ENCODE measurements at regions not wholly inside any gene's neighbourhood (a gene's known extent, or its start where the extent isn't known, plus 50 kb on each side); places are given as distances from the start of the nearest gene placed in this dataset.

- TF ChIP-seq SREBF2 (IDR thresholded peaks at IDR 0.05), result no peak
These were observed 144.4 kb upstream of the GUCY1A1 start (continued) for GRCh38 chr4:155522201-155522600.

DNA sequence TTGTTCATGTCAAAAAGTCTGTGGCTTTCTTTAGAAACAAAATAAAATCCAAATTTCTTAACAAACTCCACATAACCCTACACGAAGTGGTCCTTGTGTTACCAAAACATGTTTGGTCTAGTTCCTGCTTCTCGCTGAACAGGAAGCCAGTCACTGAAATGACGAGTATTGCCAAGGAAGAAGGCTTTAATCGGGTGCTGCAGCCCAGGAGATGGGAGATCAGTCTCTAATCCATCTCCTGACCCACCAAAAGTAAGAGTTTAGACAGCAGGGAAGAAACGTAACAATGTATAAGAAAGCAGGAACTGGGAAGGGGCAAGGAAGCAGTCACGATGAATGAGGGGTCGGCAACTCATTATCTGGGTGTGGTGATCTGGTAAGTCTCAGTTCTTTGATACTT is 144.6 kb upstream of the MAP9 start:
- Histone ChIP-seq H3K27ac (no peak overlapping the region), H3K9me3 (no peaks in the 10 kb centered on the region), H3K4me2 (no peak overlapping the region), H3K4me1 (no peaks in the 10 kb centered on the region), H3K4me3 (no peak overlapping the region)
- TF ChIP-seq POLR2AphosphoS2 (conservative IDR thresholded peaks at IDR 0.05; ENCODE audit: low read length), result no peak
- TF ChIP-seq MAZ (IDR thresholded peaks at IDR 0.05; ENCODE audit: borderline replicate concordance, low read depth, low read length), result no peak
- no peak for TF ChIP-seq MAFK (IDR thresholded peaks at IDR 0.05; ENCODE audit: partially characterized antibody)
- TF ChIP-seq ZSCAN20 (CRISPR knock-in tag; IDR thresholded peaks at IDR 0.05), result no peak
- TF ChIP-seq, protein P1, sequence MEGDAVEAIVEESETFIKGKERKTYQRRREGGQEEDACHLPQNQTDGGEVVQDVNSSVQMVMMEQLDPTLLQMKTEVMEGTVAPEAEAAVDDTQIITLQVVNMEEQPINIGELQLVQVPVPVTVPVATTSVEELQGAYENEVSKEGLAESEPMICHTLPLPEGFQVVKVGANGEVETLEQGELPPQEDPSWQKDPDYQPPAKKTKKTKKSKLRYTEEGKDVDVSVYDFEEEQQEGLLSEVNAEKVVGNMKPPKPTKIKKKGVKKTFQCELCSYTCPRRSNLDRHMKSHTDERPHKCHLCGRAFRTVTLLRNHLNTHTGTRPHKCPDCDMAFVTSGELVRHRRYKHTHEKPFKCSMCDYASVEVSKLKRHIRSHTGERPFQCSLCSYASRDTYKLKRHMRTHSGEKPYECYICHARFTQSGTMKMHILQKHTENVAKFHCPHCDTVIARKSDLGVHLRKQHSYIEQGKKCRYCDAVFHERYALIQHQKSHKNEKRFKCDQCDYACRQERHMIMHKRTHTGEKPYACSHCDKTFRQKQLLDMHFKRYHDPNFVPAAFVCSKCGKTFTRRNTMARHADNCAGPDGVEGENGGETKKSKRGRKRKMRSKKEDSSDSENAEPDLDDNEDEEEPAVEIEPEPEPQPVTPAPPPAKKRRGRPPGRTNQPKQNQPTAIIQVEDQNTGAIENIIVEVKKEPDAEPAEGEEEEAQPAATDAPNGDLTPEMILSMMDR (IDR thresholded peaks at IDR 0.05), result no peak
- no peak for TF ChIP-seq HOXB13 (CRISPR knock-in tag; IDR thresholded peaks at IDR 0.05; ENCODE audit: low read depth)
- ATAC-seq (no peak), DNase-seq (ENCODE audit: low read depth in 1 of 2, low spot score in 1 of 2) (no peak), FAIRE-seq (no peak)
- POLR2A ChIA-PET, result no interaction called here
- CTCF ChIA-PET, result no interaction called here
- 15% methylated on average over 7 of the region's 7 CpGs for WGBS (ENCODE audit: missing lambda C conversion rate)

DNA sequence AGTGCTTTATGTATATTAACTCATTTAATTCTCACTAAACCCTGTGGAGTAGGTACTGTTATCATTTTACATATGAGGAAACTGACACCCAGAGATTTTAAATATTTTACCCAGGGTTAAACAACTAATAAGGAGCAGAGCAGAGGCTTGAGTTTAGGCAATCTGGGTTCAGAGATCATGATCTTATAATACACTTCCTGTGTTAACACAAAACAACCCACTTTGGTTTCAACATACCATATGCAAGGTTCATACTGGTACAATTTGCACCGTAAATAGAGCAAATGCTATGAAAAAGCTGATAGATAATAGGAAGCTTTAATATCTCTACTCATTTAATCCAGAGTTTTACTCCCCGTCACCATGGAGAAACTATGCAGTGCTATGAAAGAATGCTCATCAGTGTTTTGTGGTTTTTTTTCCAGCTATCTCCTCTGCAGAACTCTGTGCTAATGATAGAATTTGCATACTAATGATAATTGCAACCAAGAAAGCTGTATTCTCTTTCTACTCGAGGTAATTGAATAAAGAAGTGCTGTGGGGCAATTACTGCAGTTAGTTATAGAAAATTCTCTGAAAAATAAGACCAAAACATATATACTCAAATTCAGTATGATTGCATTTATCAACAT is 138.8 kb upstream of the MAP9 start:
- CTCF ChIA-PET, result no interaction called here

More for the DNA sequence above, 138.8 kb upstream of the MAP9 start:
- 14% methylated on average over 3 of the region's 3 CpGs for WGBS (ENCODE audit: missing lambda C conversion rate)
- DNase-seq (ENCODE audit: low read depth in 1 of 2, low spot score in 1 of 2), result no peak
- Histone ChIP-seq H3K9me3 (no peaks in the 10 kb centered on the region), H3K4me3 (no peak overlapping the region), H3K27ac (no peak overlapping the region), H3K4me1 (no peaks in the 10 kb centered on the region), H3K4me2 (no peak overlapping the region)
- POLR2A ChIA-PET, result no interaction called here
- no peak for ATAC-seq
- TF ChIP-seq RNF2 (IDR thresholded peaks at IDR 0.05; ENCODE audit: borderline replicate concordance, low read depth) (no peak), MAZ (IDR thresholded peaks at IDR 0.05; ENCODE audit: borderline replicate concordance, low read depth, low read length) (no peak), MYC (IDR thresholded peaks at IDR 0.05; ENCODE audit: borderline replicate concordance, low read length) (no peak), HEYL (CRISPR knock-in tag; IDR thresholded peaks at IDR 0.05) (no peak), NFE2L2 (conservative IDR thresholded peaks at IDR 0.05; ENCODE audit: low read length) (no peak), ELK1 (IDR thresholded peaks at IDR 0.05; ENCODE audit: low read depth, low read length) (no peak), USF2 (IDR thresholded peaks at IDR 0.05) (no peak), PHF8 (IDR thresholded peaks at IDR 0.05; ENCODE audit: borderline replicate concordance, low read depth) (no peak), NPAS2 (CRISPR knock-in tag; IDR thresholded peaks at IDR 0.05; ENCODE audit: borderline replicate concordance) (no peak), EHMT2 (IDR thresholded peaks at IDR 0.05; ENCODE audit: low read depth) (no peak), ZC3H11A (IDR thresholded peaks at IDR 0.05) (no peak), BHLHE40 (IDR thresholded peaks at IDR 0.05; ENCODE audit: low read depth, low read length) (no peak), TFCP2L1 (CRISPR knock-in tag; IDR thresholded peaks at IDR 0.05) (no peak), KDM1A (IDR thresholded peaks at IDR 0.05; ENCODE audit: low read depth) (no peak), FOXS1 (CRISPR knock-in tag; IDR thresholded peaks at IDR 0.05) (no peak), HES2 (IDR thresholded peaks at IDR 0.05) (no peak), CBX2 (IDR thresholded peaks at IDR 0.05; ENCODE audit: borderline replicate concordance, low read depth) (no peak), CEBPB (IDR thresholded peaks at IDR 0.05) (no peak)
- TF ChIP-seq, protein P1 (IDR thresholded peaks at IDR 0.05), result no peak
- no peak for FAIRE-seq

Data from A549 (cell line).